ENCODE measurements at regions not wholly inside any gene's neighbourhood (a gene's known extent, or its start where the extent isn't known, plus 50 kb on each side); places are given as distances from the start of the nearest gene placed in this dataset.
"Not testable (repeated sequence)": the region's sequence is repeated elsewhere in the genome, so short reads cannot be mapped to it uniquely, and the experiment has no call there.

- no peak for DNase-seq
These were observed 294.0 kb upstream of the HS6ST1 start for GRCh38 chr2:128612628-128613027.

GRCh38 chr2:128613351-128613750 lies 294.7 kb upstream of the HS6ST1 start:
- Histone ChIP-seq H3K4me3 (ENCODE audit: low read depth, low read length) (no peak overlapping the region), H3K4me1 (no peaks in the 10 kb centered on the region), H3K36me3 (no peaks in the 10 kb centered on the region), H3K27me3 (no peaks in the 10 kb centered on the region), H3K9me3 (no peaks in the 10 kb centered on the region)
- no peak for DNase-seq
- no peak for TF ChIP-seq CTCF (IDR thresholded peaks at IDR 0.05; ENCODE audit: low read depth, low read length)

More at GRCh38 chr2:128612628-128613027, 294.0 kb upstream of the HS6ST1 start:
- Histone ChIP-seq H3K36me3 (no peaks in the 10 kb centered on the region), H3K9me3 (no peaks in the 10 kb centered on the region), H3K4me3 (ENCODE audit: low read depth, low read length) (no peak overlapping the region), H3K27me3 (no peaks in the 10 kb centered on the region), H3K4me1 (no peaks in the 10 kb centered on the region)
- TF ChIP-seq CTCF (IDR thresholded peaks at IDR 0.05; ENCODE audit: low read depth, low read length) = no peak

- Histone ChIP-seq H3K4me3 (ENCODE audit: low read depth, low read length) (no peak overlapping the region), H3K9me3 (no peaks in the 10 kb centered on the region), H3K4me1 (no peaks in the 10 kb centered on the region), H3K36me3 (no peaks in the 10 kb centered on the region), H3K27me3 (no peaks in the 10 kb centered on the region)
- no peak for DNase-seq
- TF ChIP-seq CTCF (IDR thresholded peaks at IDR 0.05; ENCODE audit: low read depth, low read length) = no peak
These were observed 295.2 kb upstream of the HS6ST1 start for GRCh38 chr2:128613876-128614275.

GRCh38 chr2:128614907-128615306 lies 296.2 kb upstream of the HS6ST1 start:
- DNase-seq, H3K4me1 ChIP-seq: not testable (repeated sequence)

GRCh38 chr2:128615571-128615970 lies 296.9 kb upstream of the HS6ST1 start:
- no peak for TF ChIP-seq CTCF (IDR thresholded peaks at IDR 0.05; ENCODE audit: low read depth, low read length)
- DNase-seq = no peak
- H3K4me3 ChIP-seq (ENCODE audit: low read depth, low read length) = no peak overlapping the region
- H3K9me3 ChIP-seq = no peaks in the 10 kb centered on the region
- no peaks in the 10 kb centered on the region for H3K27me3 ChIP-seq
- no peaks in the 10 kb centered on the region for H3K4me1 ChIP-seq
- no peaks in the 10 kb centered on the region for H3K36me3 ChIP-seq

More at GRCh38 chr2:128614907-128615306, 296.2 kb upstream of the HS6ST1 start:
- not testable (repeated sequence) for H3K27me3 ChIP-seq; H3K36me3 ChIP-seq; H3K9me3 ChIP-seq; H3K4me3 ChIP-seq (ENCODE audit: low read depth, low read length)

GRCh38 chr2:128617029-128617590 lies 298.4 kb upstream of the HS6ST1 start:
- H3K4me3 ChIP-seq (ENCODE audit: low read depth, low read length) = no peak overlapping the region
- TF ChIP-seq CTCF (IDR thresholded peaks at IDR 0.05; ENCODE audit: low read depth, low read length) = no peak
- H3K4me1 ChIP-seq = no peaks in the 10 kb centered on the region
- H3K27me3 ChIP-seq = no peaks in the 10 kb centered on the region
- H3K9me3 ChIP-seq = no peaks in the 10 kb centered on the region
- DNase-seq = no peak
- no peaks in the 10 kb centered on the region for H3K36me3 ChIP-seq

- Histone ChIP-seq H3K27me3 (no peaks in the 10 kb centered on the region), H3K4me1 (no peaks in the 10 kb centered on the region), H3K4me3 (ENCODE audit: low read depth, low read length) (no peak overlapping the region), H3K36me3 (no peaks in the 10 kb centered on the region), H3K9me3 (no peaks in the 10 kb centered on the region)
- TF ChIP-seq CTCF (IDR thresholded peaks at IDR 0.05; ENCODE audit: low read depth, low read length) = no peak
- no peak for DNase-seq
These were observed 299.0 kb upstream of the HS6ST1 start for GRCh38 chr2:128617661-128618060.
